Thoracic aorta (tissue), 2 donors: ENCODE measurements at regions not wholly inside any gene's neighbourhood (a gene's known extent, or its start where the extent isn't known, plus 50 kb on each side); places are given as distances from the start of the nearest gene placed in this dataset.

ENCODE experiments used
- ATAC-seq: fragments of 150-250 bp; one replicate; pipeline ENCODE4 v1.8.0; 2017; ENCODE audit warnings: low read depth; ENCODE audit not compliant: insufficient number of reproducible peaks, low FRiP score
- DNase-seq: peaks from one replicate; pipeline ENCODE4 v3.0.0-alpha.2; 2020; ENCODE audit warnings: low spot score
- H3K27ac ChIP-seq, 2 donors: fragments of 200-600 bp; sonication (generic); 1 replicate in 1 of 2; 2 replicates in 1 of 2; pipeline ENCODE4 v1.5.1; 2016; ENCODE audit warnings: mild to moderate bottlenecking in 2 of 2, moderate library complexity in 2 of 2
- H3K27me3 ChIP-seq: fragments of 200-600 bp; sonication (generic); replicated peaks from 2 replicates; pipeline ENCODE4 v1.6.0; 2016; ENCODE audit warnings: mild to moderate bottlenecking; ENCODE audit not compliant: insufficient read depth
- H3K36me3 ChIP-seq: fragments of 200-600 bp; sonication (generic); one replicate; pipeline ENCODE4 v1.5.1; 2016
- H3K4me1 ChIP-seq, 2 donors: fragments of 200-600 bp; sonication (generic); 1 replicate in 1 of 2; 2 replicates in 1 of 2; pipeline versions ENCODE4 v1.5.1 to v1.6.0; 2016; ENCODE audit warnings: low read depth in 2 of 2, mild to moderate bottlenecking in 1 of 2; ENCODE audit not compliant: control insufficient read depth in 1 of 2
- H3K4me3 ChIP-seq: fragments of 200-600 bp; sonication (generic); 2 replicates; pipeline ENCODE4 v1.5.1; 2016; ENCODE audit warnings: mild to moderate bottlenecking
- H3K9me3 ChIP-seq: fragments of 200-600 bp; sonication (generic); 2 replicates; pipeline ENCODE4 v1.5.1; 2016
- TF ChIP-seq, protein P1 (sequence below): fragments of 200-600 bp; sonication (generic); IDR thresholded peaks from one replicate; pipeline ENCODE4 v1.5.1; 2019; ENCODE audit warnings: antibody characterized with exemption

- no peak for ATAC-seq
- DNase-seq = no peak
- Histone ChIP-seq H3K27ac (no peak overlapping the region), H3K27me3 (no peaks in the 10 kb centered on the region), H3K4me3 (no peak overlapping the region), H3K36me3 (no peaks in the 10 kb centered on the region), H3K4me1 (no peaks in the 10 kb centered on the region), H3K9me3 (peaks cover 27% of the 10 kb centered on the region)
- TF ChIP-seq, protein P1, sequence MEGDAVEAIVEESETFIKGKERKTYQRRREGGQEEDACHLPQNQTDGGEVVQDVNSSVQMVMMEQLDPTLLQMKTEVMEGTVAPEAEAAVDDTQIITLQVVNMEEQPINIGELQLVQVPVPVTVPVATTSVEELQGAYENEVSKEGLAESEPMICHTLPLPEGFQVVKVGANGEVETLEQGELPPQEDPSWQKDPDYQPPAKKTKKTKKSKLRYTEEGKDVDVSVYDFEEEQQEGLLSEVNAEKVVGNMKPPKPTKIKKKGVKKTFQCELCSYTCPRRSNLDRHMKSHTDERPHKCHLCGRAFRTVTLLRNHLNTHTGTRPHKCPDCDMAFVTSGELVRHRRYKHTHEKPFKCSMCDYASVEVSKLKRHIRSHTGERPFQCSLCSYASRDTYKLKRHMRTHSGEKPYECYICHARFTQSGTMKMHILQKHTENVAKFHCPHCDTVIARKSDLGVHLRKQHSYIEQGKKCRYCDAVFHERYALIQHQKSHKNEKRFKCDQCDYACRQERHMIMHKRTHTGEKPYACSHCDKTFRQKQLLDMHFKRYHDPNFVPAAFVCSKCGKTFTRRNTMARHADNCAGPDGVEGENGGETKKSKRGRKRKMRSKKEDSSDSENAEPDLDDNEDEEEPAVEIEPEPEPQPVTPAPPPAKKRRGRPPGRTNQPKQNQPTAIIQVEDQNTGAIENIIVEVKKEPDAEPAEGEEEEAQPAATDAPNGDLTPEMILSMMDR = no peak
Measured at GRCh38 chr1:29565490-29565889, 329.2 kb downstream of the PTPRU start.

DNA sequence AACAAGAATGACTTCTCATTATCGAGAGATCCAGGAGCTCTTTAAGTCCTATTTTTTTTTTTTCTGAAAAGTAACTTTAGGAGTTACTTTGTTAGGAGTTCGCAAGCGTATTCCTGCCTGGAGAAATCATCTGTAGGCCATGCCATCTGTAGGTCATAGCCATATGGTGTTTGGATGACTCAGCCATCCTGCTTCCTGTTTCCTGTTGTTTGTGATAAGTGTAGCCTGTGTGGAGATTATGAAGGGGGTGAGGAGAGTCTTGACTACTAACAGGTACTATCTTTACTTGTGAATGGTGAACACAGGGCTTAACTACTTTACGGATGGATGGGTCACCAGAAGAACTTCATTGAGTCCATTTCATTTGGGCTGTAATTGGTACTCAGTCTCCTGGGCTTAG lies 327.2 kb downstream of the PTPRU start:
- Histone ChIP-seq H3K27ac (no peak overlapping the region), H3K27me3 (no peaks in the 10 kb centered on the region), H3K36me3 (no peaks in the 10 kb centered on the region), H3K4me1 (no peaks in the 10 kb centered on the region), H3K4me3 (no peak overlapping the region), H3K9me3 (peaks cover 27% of the 10 kb centered on the region)
- DNase-seq (no peak), ATAC-seq (no peak)
- TF ChIP-seq, protein P1 = no peak

DNA sequence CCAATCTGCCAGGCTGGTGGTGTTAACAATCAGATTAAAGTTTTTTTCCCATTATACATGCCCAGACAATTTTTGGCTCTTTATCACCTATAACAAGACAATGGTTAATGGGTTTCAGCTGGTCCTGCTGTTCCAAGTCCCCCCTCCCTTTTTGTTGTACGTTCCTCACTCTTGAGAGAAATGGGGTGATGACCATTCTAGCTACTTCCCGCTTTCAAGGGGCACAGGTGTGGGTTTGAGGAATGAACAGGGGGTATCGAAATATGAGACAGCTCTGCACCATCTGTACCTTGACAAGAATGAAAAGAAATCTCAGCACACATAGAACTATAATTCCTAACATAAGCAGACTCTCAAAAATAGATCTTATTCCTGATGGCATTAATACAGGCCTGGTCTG lies 326.8 kb downstream of the PTPRU start:
- TF ChIP-seq, protein P1 = no peak
- no peaks in the 10 kb centered on the region for H3K36me3 ChIP-seq
- no peak overlapping the region for H3K27ac ChIP-seq
- no peaks in the 10 kb centered on the region for H3K4me1 ChIP-seq
- peaks cover 27% of the 10 kb centered on the region for H3K9me3 ChIP-seq
- H3K4me3 ChIP-seq = no peak overlapping the region
- ATAC-seq = no peak
- no peaks in the 10 kb centered on the region for H3K27me3 ChIP-seq
- DNase-seq = no peak

DNA sequence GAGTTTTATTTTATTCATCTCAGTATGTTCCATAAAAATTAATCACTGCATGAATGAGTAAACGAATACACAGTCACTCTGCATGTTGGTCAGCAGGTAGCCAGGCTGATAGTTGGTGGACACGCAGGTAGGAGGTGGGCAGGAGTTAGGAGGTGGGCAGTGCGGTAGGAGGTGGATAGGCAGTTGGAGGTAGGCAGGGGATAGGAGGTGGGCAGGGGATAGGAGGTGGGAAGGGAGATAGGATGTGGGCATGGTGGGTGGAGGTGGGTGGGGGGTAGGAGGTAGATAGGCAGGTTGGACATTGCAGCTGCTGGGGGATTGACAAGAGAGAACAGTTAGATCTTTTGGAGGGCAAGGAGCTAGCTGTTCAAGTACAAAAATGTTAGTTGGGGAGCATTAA lies 322.7 kb downstream of the PTPRU start:
- no peak for DNase-seq
- no peak overlapping the region for H3K4me3 ChIP-seq
- no peak for ATAC-seq
- H3K9me3 ChIP-seq = peaks cover 4% of the 10 kb centered on the region
- no peaks in the 10 kb centered on the region for H3K27me3 ChIP-seq
- no peaks in the 10 kb centered on the region for H3K36me3 ChIP-seq
- H3K4me1 ChIP-seq = no peaks in the 10 kb centered on the region
- H3K27ac ChIP-seq = no peak overlapping the region
- TF ChIP-seq, protein P1 = no peak

GRCh38 chr1:29557701-29558600 lies 321.6 kb downstream of the PTPRU start:
- H3K9me3 ChIP-seq = peaks cover 4% of the 10 kb centered on the region
- H3K4me3 ChIP-seq = no peak overlapping the region
- H3K27me3 ChIP-seq = no peaks in the 10 kb centered on the region
- TF ChIP-seq, protein P1 = no peak
- H3K4me1 ChIP-seq = no peaks in the 10 kb centered on the region
- H3K27ac ChIP-seq = no peak overlapping the region
- no peaks in the 10 kb centered on the region for H3K36me3 ChIP-seq
- no peak for ATAC-seq
- no peak for DNase-seq
